DND-41 (cell line): ENCODE measurements at regions not wholly inside any gene's neighbourhood (a gene's known extent, or its start where the extent isn't known, plus 50 kb on each side); places are given as distances from the start of the nearest gene placed in this dataset.

Experiments
- CTCF ChIP-seq: IDR thresholded peaks from 2 replicates; pipeline ENCODE4 v1.5.1; 2012; ENCODE audit warnings: borderline replicate concordance, low read length, moderate library complexity, mild to moderate bottlenecking; ENCODE audit not compliant: poor library complexity, severe bottlenecking; ENCODE audit errors: extremely low read depth
- EZH2 ChIP-seq: IDR thresholded peaks from 3 replicates; pipeline ENCODE4 v1.6.1; 2012; ENCODE audit warnings: borderline replicate concordance, low read depth, mild to moderate bottlenecking, moderate library complexity, low read length, inconsistent platforms; ENCODE audit not compliant: severe bottlenecking

- TF ChIP-seq CTCF (no peak), EZH2 (no peak)
Measured at GRCh38 chr7:109868215-109868860, 1222.6 kb upstream of the LRRN3 start.
